ENCODE measurements at regions not wholly inside any gene's neighbourhood (a gene's known extent, or its start where the extent isn't known, plus 50 kb on each side); places are given as distances from the start of the nearest gene placed in this dataset.
"Not testable (repeated sequence)": the region's sequence is repeated elsewhere in the genome, so short reads cannot be mapped to it uniquely, and the experiment has no call there.

- DNase-seq (ENCODE audit: low read depth) = peak; percentile 0
Measured at GRCh38 chr4:91997045-91997444, 306.7 kb upstream of the GRID2 start.

GRCh38 chr4:92012899-92013867 is 290.6 kb upstream of the GRID2 start:
- DNase-seq (ENCODE audit: low read depth) = no peak

GRCh38 chr4:92014067-92014466 is 289.7 kb upstream of the GRID2 start:
- no peak for DNase-seq (ENCODE audit: low read depth)

GRCh38 chr4:92021203-92021602 is 282.6 kb upstream of the GRID2 start:
- DNase-seq (ENCODE audit: low read depth) = no peak

GRCh38 chr4:92021788-92022187 is 282.0 kb upstream of the GRID2 start:
- DNase-seq (ENCODE audit: low read depth) = no peak

DNA sequence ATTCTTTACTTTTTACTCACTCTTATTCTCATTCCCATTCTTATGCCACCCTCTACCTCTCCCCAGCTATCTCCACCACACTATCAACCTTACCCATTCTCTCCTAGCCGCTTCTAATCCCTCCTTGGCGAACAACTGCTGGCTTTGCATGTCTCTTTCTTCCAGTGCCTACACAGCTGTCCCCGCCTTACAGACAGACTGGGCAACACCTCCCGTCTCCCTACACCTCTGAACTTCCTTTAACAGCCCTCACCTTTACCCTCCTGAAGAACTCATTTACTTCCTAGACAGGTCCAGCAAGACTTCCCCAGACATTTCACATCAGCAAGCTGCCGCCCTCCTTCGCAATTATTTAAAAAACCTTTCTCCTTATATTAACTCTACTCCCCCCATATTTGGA is 274.9 kb upstream of the GRID2 start:
- not testable (repeated sequence) for DNase-seq (ENCODE audit: low read depth)

DNA sequence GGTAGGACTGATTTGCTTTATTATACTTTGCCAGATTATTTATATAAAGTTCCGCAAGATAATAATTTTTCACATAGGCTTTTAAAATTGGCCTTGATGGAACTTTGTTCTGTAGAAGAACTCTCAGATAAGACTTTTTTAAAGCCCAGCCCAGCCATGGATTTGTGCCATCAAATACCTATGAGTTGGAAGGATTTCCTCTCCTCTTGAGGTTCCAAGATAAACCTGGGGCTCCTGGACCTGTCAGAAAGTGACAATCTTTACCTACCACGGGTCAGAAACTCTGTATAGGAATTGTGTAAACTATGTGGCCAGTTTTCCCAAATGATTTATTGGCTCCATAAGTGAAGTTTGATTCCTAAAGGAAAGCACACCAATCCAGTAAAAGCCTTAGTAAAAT is 271.9 kb upstream of the GRID2 start:
- no peak for DNase-seq (ENCODE audit: low read depth)

GRCh38 chr4:92035666-92036065 is 268.1 kb upstream of the GRID2 start:
- DNase-seq (ENCODE audit: low read depth) = no peak

- DNase-seq (ENCODE audit: low read depth) = no peak
Measured at GRCh38 chr4:92045718-92046117, 258.0 kb upstream of the GRID2 start.

DNA sequence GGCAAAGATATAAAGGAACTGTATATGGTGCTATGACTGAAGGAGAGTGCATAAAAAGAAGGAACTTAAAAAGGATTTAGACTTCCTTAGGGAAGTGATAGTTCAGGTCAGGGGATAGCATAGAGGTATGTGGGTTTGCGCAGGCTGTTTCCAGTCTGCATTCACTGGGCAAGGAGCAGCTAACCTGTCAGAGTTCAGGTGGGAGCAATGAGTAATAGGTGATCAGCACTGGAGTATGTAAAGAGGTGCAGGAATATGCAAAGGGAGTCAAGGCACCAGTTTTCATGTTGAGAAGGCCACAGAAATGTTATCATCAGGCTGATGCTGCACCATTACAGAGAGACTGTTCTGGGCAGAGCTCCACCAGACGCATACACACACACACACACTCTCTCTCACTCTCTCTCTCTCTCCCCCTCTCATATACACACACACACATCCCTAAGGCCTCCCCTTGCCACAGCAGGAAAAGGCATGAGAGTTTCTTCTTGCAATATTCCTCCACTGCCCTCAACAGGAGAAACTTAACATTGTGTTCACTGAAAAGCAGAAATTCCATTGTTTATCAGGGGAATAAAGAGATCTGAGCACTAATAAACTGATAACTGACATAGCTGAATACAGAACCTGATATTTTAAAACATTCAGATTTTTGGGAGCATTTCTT is 256.4 kb upstream of the GRID2 start:
- no peak for DNase-seq (ENCODE audit: low read depth)

DNA sequence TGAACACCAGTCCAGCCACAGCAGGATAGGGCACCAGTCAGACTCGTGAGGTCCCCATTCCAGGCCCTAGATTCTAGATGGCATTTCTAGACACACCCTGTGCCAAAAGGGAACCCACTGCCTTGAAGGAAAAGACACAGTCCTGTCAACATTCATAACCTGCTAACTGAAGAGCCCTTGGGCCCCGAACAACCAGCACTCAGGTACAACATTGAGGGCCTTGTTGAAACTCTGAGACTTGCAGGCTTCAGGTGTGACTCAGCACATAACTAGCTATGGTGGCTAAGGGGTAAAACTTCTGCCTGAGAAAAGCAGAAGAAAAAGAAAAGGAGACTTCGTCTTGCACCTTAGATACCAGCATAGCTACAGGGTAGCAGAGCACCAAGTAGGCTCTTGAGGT is 252.9 kb upstream of the GRID2 start:
- DNase-seq (ENCODE audit: low read depth) = no peak

- DNase-seq (ENCODE audit: low read depth) = no peak
Measured at GRCh38 chr4:92059615-92060014, 244.2 kb upstream of the GRID2 start.

DNA sequence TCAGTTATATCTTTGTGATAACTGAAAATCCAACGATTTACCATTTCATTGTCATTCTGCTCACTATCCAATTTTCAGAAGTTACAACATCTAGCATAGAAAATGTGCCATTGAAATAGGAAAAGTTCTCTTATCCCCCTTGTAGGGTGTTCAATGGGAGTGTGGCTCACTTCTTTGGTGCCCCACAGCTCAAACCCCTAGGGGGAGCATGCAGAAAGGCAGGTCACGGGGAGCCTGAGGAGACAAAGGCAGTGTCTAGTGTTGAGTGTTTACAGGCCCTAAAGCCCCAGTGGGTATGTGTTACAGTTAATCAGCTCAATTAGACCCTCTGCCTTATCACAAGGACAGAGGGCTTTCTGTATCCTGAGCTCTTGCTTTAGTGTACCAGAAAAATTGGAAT is 243.4 kb upstream of the GRID2 start:
- DNase-seq (ENCODE audit: low read depth) = no peak

- DNase-seq (ENCODE audit: low read depth) = no peak
Measured at GRCh38 chr4:92064574-92064973, 239.2 kb upstream of the GRID2 start.

DNA sequence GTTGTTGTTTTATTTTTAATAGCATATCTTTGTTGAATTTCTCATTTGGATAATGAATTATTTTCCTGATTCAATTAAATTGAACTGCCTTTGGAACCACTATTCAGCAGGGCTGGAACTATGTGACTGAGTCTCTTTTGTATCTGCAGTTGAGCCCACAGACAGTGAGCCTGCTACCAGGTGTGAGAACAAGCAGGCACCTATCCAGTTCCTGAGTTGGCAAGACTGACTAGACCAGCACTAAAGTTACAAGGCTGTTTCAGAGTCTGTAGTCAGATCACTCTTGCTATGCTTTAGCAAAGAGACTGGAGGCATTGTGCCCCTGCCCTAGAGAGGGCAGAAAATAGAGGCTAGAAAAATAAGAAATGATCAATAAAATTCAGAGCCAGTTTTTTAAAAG is 237.3 kb upstream of the GRID2 start:
- DNase-seq (ENCODE audit: low read depth) = no peak

DNA sequence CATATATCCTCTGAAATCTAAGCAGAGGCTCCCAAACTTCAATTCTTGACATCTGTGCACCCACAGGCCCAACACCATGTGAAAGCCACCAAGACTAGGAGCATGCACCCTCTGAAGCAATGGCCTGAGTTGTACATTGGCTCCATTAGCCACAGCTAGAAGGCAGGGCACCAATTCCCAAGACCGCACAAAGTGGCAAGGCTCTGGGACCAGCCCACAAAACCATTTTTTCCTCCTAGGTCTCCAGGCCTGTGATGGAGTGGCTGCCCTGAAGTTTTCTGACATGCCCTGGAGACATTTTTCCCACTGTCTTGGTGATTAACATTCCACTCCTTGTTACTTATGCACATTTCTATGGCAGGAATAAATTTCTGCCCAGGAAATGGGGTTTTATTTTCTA is 232.2 kb upstream of the GRID2 start:
- DNase-seq (ENCODE audit: low read depth) = no peak

DNA sequence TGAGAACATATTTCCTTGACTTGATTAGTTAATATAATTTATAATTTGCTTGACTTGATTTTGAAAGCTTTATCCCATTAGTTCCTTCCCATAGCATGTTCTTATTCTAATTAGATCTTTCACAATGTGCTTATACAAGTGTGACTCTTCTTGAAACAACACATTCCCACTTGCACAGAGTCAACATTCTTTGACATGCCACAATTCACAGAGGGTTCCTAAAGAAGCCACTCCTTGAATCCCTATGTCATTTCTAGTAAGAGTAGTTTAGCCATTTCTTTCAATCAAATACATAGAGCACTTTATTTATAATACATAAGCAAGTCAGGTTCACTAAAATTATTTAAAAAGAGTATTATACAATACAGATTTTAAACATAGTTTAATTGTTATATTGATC is 228.9 kb upstream of the GRID2 start:
- no peak for DNase-seq (ENCODE audit: low read depth)

GRCh38 chr4:92090887-92091286 is 212.9 kb upstream of the GRID2 start:
- no peak for DNase-seq (ENCODE audit: low read depth)

DNA sequence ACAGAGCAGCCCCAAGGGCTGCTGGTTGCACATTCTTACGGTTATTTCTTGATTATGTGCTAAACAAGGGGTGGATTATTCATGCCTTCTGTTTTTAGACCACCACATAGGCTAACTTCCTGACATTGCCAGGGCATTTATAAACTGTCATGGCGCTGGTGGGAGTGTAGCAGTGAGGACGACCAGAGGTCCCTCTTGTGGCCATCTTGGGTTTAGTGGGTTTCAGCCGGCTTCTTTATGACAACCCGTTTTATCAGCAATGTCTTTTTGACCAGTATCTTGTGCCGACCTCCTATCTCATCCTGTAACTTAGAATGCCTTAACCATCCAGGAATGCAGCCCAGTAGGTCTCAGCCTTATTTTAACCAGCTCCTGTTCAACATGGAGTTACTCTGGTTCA is 212.4 kb upstream of the GRID2 start:
- peak; percentile 21 for DNase-seq (ENCODE audit: low read depth)

GRCh38 chr4:92099861-92100260 is 203.9 kb upstream of the GRID2 start:
- DNase-seq (ENCODE audit: low read depth) = no peak

- no peak for DNase-seq (ENCODE audit: low read depth)
Measured at GRCh38 chr4:92100975-92101374, 202.8 kb upstream of the GRID2 start.

DNA sequence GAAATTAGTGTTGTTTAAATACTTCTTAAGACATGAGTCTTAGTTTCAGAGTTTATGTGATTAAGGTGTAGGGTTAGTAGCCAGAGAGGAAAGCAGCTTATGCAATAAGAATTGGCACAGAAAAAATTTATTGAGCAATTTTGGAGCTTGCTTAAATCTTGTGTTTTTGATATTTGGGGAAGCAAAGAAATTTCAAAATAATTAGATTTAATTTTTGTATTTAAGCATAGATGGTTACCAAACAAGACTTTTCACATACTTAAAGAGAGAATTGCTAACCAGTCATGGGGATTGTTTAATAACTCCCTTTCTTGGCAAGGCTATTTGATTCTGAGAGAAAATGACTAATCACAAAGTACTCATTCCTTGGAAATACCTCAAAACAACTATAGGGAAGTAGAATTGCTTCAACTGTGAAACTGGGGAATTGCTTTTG is 202.0 kb upstream of the GRID2 start:
- DNase-seq (ENCODE audit: low read depth) = no peak

- no peak for DNase-seq (ENCODE audit: low read depth)
Measured at GRCh38 chr4:92104506-92104905, 199.3 kb upstream of the GRID2 start.
